ENCODE measurements at regions not wholly inside any gene's neighbourhood (a gene's known extent, or its start where the extent isn't known, plus 50 kb on each side); places are given as distances from the start of the nearest gene placed in this dataset.

DNA sequence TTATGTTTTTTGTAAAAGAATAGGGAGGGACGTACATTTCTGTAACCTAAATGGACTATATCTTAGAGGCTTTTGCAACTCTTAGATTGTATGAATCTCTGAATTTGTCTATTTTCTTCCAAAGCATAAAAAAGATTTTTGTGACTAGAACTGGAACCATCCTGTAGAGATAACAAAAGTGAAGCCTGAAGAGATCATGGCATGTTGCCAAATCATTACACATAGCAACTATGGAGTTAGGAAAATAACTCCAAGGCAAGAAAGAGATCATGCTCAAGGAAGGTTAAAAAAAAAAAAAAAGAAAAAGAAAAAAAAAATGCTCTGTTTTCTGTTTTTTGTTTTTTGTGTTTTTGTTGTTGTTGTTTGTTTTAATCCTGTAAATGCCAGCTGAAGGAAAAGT, 567.7 kb upstream of the ZWINT start:
- DNase-seq (ENCODE audit: low spot score in 2 of 2) (no peak), ATAC-seq (ENCODE audit: low read depth) (no peak)
- Mint-ChIP-seq H3K27ac (no peak overlapping the region), H3K9me3 (peaks cover 9% of the 10 kb centered on the region), H3K36me3 (peaks cover 3% of the 10 kb centered on the region), H3K27me3 (no peaks in the 10 kb centered on the region), H3K4me1 (no peaks in the 10 kb centered on the region), H3K4me3 (no peak overlapping the region)

DNA sequence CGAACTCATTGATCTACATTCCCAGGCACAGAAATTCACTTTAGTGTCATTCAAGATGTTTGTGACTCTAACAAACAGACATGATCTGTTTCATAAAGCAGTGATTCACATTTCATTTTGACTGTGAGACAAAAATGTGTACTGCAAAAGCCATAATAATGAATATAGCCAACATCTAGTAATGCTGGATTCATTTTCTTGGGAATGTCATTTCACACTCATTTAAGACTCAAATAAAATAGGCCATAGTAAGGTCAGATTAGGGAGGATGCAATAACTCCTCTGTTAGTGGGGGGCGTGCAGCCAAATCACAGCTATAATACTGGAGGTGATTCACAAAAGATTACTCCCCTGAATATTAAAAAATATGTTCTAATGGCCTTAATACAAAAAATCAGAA, 566.6 kb upstream of the ZWINT start:
- ATAC-seq (ENCODE audit: low read depth) (no peak), DNase-seq (ENCODE audit: low spot score in 2 of 2) (no peak)
- Mint-ChIP-seq H3K27ac (no peak overlapping the region), H3K27me3 (no peaks in the 10 kb centered on the region), H3K36me3 (peaks cover 3% of the 10 kb centered on the region), H3K9me3 (peaks cover 9% of the 10 kb centered on the region), H3K4me1 (no peaks in the 10 kb centered on the region), H3K4me3 (no peak overlapping the region)

DNA sequence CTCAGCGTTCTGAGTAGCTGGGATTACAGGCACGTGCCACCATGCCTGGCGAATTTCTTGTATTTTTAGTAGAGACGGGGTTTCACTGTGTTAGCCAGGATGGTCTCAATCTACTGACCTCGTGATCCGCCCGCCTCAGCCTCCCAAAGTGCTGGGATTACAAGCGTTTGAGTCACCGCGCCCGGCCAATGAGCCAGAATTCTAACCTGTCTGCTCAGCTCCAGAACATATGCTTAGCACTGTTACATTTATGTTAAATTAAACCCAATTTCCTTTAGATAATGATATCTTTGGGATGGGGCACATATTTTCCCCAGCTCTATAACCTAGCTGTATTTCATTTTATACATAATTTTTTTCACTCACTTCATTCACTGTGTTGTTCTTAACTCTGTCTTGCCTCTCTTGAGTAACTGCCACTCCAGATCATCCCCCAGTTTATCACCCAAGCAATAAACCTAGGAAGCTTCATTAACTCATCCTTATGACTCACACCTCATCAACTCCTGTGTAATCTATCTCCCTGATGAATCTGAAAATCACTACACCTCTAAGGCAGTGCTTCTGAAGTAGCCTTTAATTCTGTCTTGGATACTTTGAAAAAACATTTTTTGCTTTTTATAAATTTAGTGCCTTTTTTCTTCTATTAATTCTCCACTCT, 559.7 kb upstream of the ZWINT start:
- DNase-seq (ENCODE audit: low spot score in 2 of 2) (no peak), ATAC-seq (ENCODE audit: low read depth) (no peak)
- H3K27me3 Mint-ChIP-seq: no peaks in the 10 kb centered on the region
- peaks cover 3% of the 10 kb centered on the region for H3K36me3 Mint-ChIP-seq
- H3K4me1 Mint-ChIP-seq: no peaks in the 10 kb centered on the region
- H3K27ac Mint-ChIP-seq: no peak overlapping the region
- no peak overlapping the region for H3K4me3 Mint-ChIP-seq
- H3K9me3 Mint-ChIP-seq: peaks cover 9% of the 10 kb centered on the region

DNA sequence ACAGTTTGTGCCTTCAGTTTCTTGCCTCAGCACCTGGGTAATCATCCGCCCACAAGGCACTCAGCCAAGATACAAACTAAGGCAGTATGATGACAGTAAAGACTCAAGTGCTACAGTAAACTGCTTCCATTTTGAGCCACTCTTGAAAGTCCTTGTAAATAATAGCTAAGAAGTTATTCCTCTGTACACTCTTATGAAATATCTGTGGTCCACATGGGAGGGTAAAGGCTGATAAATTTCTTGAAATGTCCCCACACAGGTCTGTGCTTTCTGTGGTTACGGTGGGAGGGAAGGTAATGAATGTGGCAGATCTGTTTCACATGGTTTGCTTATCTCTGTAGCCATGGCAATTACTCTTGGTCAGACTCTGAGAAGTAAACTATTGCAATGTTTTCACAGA, 551.0 kb upstream of the ZWINT start:
- Mint-ChIP-seq H3K4me3 (no peak overlapping the region), H3K27me3 (no peaks in the 10 kb centered on the region), H3K27ac (no peak overlapping the region), H3K9me3 (peaks cover 3% of the 10 kb centered on the region), H3K36me3 (no peaks in the 10 kb centered on the region), H3K4me1 (no peaks in the 10 kb centered on the region)
- DNase-seq (ENCODE audit: low spot score in 2 of 2) (no peak), ATAC-seq (ENCODE audit: low read depth) (no peak)

DNA sequence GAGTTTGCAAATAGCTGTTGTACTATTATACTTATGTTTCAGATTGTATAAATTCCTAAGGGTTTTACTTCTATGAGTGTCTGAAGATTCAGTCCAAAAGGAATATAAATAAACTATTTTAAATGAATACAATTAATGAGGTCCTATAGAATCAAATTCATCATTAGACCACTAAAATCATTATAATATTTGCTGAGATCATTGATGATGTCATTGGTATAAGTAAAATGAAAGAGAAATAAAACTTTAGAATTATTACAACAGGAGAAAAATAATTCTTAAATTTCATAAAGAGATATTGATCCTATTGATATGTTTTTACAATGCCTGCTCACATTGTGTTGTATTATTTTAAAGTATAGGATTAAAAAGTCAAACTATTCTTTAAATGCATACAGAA, 544.0 kb upstream of the ZWINT start:
- H3K4me1 Mint-ChIP-seq: no peaks in the 10 kb centered on the region
- no peaks in the 10 kb centered on the region for H3K27me3 Mint-ChIP-seq
- no peak for DNase-seq (ENCODE audit: low spot score in 2 of 2)
- no peak for ATAC-seq (ENCODE audit: low read depth)
- H3K27ac Mint-ChIP-seq: no peak overlapping the region
- no peaks in the 10 kb centered on the region for H3K9me3 Mint-ChIP-seq
- H3K36me3 Mint-ChIP-seq: no peaks in the 10 kb centered on the region
- H3K4me3 Mint-ChIP-seq: no peak overlapping the region

DNA sequence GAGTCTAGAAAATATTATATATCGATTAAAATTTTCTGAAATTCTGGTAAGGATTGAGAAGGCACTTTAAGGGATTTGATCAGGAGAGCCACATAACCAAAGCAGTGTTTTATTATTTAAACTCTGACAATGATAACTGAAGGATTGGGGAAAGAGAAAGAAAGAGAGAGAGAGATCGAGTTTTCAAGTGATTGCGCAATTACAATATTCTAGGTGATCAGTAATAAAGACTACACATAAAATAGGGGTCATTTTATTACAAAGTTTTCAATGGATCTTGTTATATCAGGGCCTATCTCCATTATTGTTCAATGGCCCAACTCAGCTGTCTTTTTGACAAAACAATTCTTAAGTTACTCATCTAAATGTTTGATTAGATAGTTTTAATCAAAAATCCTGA, 541.5 kb upstream of the ZWINT start:
- Mint-ChIP-seq H3K36me3 (no peaks in the 10 kb centered on the region), H3K27ac (no peak overlapping the region), H3K27me3 (no peaks in the 10 kb centered on the region), H3K4me1 (no peaks in the 10 kb centered on the region), H3K9me3 (no peaks in the 10 kb centered on the region), H3K4me3 (no peak overlapping the region)
- ATAC-seq (ENCODE audit: low read depth) (no peak), DNase-seq (ENCODE audit: low spot score in 2 of 2) (no peak)

DNA sequence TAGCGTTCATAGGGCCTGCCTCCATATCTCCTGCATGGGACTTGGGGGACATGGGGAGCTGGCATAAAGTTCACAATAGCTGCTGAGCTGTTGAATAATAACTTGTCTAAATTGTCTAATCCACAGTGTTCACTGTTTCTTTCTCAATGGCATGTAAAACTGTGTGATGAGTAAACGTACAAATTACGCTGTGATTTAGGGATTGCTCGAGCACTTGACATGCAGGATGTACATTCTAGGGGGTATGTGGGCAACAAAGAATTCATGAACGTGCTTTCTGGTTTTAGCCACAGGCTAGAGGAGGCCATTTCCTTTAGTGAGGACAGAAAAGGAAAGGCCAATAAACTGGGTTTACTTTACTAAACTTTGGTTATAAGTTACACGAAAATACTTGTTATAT, 534.2 kb upstream of the ZWINT start:
- peaks cover 2% of the 10 kb centered on the region for H3K36me3 Mint-ChIP-seq
- H3K27me3 Mint-ChIP-seq: no peaks in the 10 kb centered on the region
- H3K9me3 Mint-ChIP-seq: peaks cover 2% of the 10 kb centered on the region
- DNase-seq (ENCODE audit: low spot score in 2 of 2): no peak
- no peaks in the 10 kb centered on the region for H3K4me1 Mint-ChIP-seq
- no peak for ATAC-seq (ENCODE audit: low read depth)
- no peak overlapping the region for H3K27ac Mint-ChIP-seq
- H3K4me3 Mint-ChIP-seq: no peak overlapping the region

DNA sequence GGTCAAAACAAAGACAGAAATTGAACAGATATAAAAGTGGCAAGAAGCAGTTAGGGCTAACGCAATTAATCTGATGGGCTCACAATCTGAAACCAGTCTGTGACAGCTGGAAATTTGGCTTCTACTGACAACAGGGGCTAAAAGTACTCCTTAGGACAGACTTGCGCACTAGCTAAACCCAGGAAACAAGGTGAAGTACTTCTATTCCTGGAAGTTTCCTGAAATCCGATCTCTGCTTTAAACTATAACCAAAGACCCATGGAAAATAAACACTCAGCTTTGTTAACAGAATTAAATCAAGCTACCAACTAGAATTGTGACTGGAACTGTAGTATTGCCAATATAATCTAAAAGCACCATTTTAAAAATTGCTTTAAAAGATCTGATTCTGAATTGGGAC, 520.2 kb upstream of the ZWINT start:
- Mint-ChIP-seq H3K27ac (no peak overlapping the region), H3K27me3 (peaks cover 1% of the 10 kb centered on the region), H3K9me3 (no peaks in the 10 kb centered on the region), H3K4me3 (no peak overlapping the region), H3K4me1 (no peaks in the 10 kb centered on the region), H3K36me3 (no peaks in the 10 kb centered on the region)
- ATAC-seq (ENCODE audit: low read depth) (no peak), DNase-seq (ENCODE audit: low spot score in 2 of 2) (no peak)

DNA sequence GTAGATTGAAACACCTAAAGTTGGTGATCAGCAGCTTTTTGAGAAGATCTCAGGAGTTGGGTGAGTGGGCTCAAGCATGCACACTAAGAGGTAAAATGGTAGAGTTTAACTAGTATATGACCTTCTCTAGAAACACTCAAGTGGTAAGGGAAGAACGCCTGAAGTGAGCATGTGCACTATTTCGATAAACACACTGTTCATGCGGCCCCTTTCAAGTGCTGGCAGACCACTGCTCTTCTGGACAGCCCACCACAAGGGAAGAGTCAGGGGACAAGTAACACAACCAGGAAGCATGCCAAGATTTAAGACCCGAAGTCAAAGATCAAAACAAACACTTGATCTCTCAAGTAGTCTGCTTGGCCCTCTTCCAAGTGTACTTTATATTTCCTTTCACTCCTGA, 519.5 kb upstream of the ZWINT start:
- ATAC-seq (ENCODE audit: low read depth): no peak
- DNase-seq (ENCODE audit: low spot score in 2 of 2): no peak
- H3K9me3 Mint-ChIP-seq: no peaks in the 10 kb centered on the region
- no peak overlapping the region for H3K27ac Mint-ChIP-seq
- no peak overlapping the region for H3K4me3 Mint-ChIP-seq
- no peaks in the 10 kb centered on the region for H3K4me1 Mint-ChIP-seq
- peaks cover 1% of the 10 kb centered on the region for H3K27me3 Mint-ChIP-seq
- no peaks in the 10 kb centered on the region for H3K36me3 Mint-ChIP-seq

DNA sequence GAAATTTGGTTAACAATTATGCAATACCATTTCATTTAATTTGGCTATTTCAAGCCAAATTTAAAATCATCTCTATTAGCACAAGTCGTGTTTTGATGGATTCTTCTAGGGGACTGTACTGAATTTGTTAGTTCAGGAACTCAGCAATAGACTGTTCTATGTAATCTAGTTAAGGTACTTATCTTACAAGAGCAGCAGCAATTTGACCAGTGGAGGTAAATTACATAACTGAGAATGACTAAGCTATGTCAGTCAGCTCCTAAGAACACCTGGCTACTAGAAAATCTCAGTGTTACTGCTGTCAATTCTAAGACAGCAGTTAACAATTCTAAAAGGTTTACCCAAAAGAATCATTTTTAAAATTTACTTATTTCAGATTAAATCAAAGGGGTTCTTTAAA, 513.9 kb upstream of the ZWINT start:
- no peaks in the 10 kb centered on the region for H3K4me1 Mint-ChIP-seq
- H3K9me3 Mint-ChIP-seq: peaks cover 3% of the 10 kb centered on the region
- H3K27me3 Mint-ChIP-seq: peaks cover 1% of the 10 kb centered on the region
- H3K27ac Mint-ChIP-seq: no peak overlapping the region
- DNase-seq (ENCODE audit: low spot score in 2 of 2): no peak
- H3K4me3 Mint-ChIP-seq: no peak overlapping the region
- no peak for ATAC-seq (ENCODE audit: low read depth)
- no peaks in the 10 kb centered on the region for H3K36me3 Mint-ChIP-seq

DNA sequence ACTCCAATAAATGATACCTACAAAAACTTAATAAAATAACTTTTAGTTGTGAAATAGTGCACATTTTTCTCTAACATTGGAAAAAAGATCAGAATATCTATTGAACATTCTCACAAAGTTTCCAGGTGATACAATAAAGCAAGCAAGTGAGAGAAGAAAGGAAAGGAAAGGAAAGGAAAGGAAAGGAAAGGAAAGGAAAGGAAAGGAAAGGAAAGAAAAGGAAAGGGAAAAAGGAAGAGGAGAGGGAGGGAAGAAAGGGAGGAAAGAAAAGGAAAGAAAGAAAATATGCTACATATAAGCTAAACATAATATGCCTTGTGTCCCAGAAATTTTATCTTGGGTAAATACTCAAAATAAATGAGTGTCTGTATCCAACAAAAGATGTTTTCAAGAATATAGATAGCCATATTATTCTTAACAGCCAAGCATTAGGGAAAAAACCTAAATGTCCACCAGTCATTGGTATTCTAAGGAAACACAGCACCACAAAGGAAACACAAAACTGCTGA, 510.2 kb upstream of the ZWINT start:
- Mint-ChIP-seq H3K4me1 (no peaks in the 10 kb centered on the region), H3K4me3 (no peak overlapping the region), H3K27ac (no peak overlapping the region), H3K27me3 (no peaks in the 10 kb centered on the region), H3K36me3 (no peaks in the 10 kb centered on the region), H3K9me3 (peaks cover 3% of the 10 kb centered on the region)
- no peak for DNase-seq (ENCODE audit: low spot score in 2 of 2)
- no peak for ATAC-seq (ENCODE audit: low read depth)

DNA sequence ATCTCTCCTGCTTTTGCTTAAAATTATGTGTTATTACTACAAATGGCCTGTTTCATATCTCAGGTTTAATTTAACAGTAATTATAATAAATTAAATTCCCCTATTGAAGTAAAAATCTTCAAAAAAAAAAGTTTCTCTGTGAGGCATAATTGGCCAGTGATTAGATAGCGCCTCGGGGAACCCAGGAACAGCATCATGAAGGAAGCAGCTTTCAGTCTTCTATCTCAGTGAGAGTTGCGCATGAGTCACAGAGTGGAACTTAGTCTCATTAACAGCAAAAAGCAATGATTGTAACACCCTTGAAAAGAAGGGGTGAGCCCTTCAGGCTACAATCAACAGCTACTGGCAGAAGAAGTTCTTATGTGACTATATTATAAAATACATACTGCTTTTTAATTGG, 506.2 kb upstream of the ZWINT start:
- Mint-ChIP-seq H3K4me3 (no peak overlapping the region), H3K9me3 (peaks cover 2% of the 10 kb centered on the region), H3K27ac (no peak overlapping the region), H3K36me3 (no peaks in the 10 kb centered on the region), H3K27me3 (peaks cover 1% of the 10 kb centered on the region), H3K4me1 (peaks cover 6% of the 10 kb centered on the region)
- ATAC-seq (ENCODE audit: low read depth) (no peak), DNase-seq (ENCODE audit: low spot score in 2 of 2) (no peak)

DNA sequence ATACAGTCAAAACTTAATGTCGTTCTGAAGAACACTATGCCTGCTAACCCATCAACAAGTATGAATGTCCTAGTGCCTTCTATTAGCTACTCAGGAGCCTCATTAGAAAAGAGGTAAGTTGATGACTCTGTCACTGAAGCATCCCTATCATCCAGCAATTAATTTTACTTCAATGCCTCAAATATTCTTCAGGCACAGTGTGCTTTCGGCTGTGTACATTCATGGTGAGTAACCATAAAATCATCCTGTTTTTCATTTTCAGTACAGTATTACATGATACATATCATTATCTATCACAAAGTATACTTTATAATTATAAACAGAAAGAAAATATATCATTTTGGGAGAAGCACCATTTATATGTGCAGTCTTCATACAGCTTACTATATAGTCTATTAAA, 495.5 kb upstream of the ZWINT start:
- Mint-ChIP-seq H3K27me3 (no peaks in the 10 kb centered on the region), H3K27ac (no peak overlapping the region), H3K36me3 (no peaks in the 10 kb centered on the region), H3K4me3 (no peak overlapping the region), H3K9me3 (no peaks in the 10 kb centered on the region), H3K4me1 (peaks cover 2% of the 10 kb centered on the region)
- DNase-seq (ENCODE audit: low spot score in 2 of 2) (no peak), ATAC-seq (ENCODE audit: low read depth) (no peak)

DNA sequence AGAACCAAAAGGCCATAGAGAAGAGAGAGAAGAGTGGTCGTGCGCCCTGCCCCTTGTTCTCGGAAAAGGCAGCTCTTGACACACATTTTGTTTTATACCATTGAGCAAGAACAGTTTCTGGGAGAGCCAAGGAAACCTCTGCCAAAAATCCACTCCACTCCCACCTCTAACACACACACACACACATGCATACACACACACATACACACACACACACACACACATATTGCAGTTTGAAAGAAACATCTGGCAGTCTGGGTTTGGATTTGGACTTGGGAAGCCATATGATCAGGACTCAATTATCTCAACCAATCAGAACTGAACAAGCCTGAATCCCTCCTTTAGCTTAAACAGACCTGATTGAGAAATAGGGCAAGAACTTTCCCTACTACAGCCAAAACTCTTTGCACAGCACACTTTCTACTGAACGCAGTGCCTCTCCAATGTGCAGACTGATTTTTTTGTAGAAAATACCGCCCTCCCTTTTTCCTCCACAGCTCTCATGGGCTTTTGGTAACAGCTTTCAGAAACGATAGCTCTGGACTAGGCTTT, 484.0 kb upstream of the ZWINT start:
- DNase-seq (ENCODE audit: low spot score in 2 of 2): no peak
- Mint-ChIP-seq H3K27ac (no peak overlapping the region), H3K27me3 (no peaks in the 10 kb centered on the region), H3K9me3 (no peaks in the 10 kb centered on the region), H3K4me3 (no peak overlapping the region), H3K36me3 (no peaks in the 10 kb centered on the region), H3K4me1 (peaks cover 3% of the 10 kb centered on the region)
- no peak for ATAC-seq (ENCODE audit: low read depth)

DNA sequence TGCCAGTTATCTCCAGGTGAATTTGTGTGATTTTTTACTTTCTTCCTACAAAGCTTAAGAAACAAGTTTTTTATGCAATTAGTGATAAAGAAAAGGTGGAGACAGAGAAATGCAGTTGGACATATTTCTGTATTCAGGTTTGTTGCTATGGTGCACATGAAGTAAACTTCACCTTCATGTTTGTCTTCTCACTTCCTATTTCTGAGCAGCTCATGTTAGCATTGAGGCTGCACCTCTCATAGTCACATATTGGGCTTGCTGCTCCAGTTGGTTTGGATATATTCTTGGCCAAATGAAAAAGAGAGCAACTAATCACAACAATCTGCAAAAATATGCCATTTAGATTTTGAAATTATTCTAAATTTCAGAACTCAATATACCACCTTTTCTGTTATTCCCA, 475.6 kb upstream of the ZWINT start:
- no peaks in the 10 kb centered on the region for H3K9me3 Mint-ChIP-seq
- no peaks in the 10 kb centered on the region for H3K36me3 Mint-ChIP-seq
- no peaks in the 10 kb centered on the region for H3K4me1 Mint-ChIP-seq
- DNase-seq (ENCODE audit: low spot score in 2 of 2) (no peak), ATAC-seq (ENCODE audit: low read depth) (peak; percentile 99)
- no peaks in the 10 kb centered on the region for H3K27me3 Mint-ChIP-seq
- no peak overlapping the region for H3K27ac Mint-ChIP-seq
- H3K4me3 Mint-ChIP-seq: no peak overlapping the region

Measured in memory B cell (primary cell).